ENCODE measurements at regions not wholly inside any gene's neighbourhood (a gene's known extent, or its start where the extent isn't known, plus 50 kb on each side); places are given as distances from the start of the nearest gene placed in this dataset.
"Not testable (repeated sequence)": the region's sequence is repeated elsewhere in the genome, so short reads cannot be mapped to it uniquely, and the experiment has no call there.

DNA sequence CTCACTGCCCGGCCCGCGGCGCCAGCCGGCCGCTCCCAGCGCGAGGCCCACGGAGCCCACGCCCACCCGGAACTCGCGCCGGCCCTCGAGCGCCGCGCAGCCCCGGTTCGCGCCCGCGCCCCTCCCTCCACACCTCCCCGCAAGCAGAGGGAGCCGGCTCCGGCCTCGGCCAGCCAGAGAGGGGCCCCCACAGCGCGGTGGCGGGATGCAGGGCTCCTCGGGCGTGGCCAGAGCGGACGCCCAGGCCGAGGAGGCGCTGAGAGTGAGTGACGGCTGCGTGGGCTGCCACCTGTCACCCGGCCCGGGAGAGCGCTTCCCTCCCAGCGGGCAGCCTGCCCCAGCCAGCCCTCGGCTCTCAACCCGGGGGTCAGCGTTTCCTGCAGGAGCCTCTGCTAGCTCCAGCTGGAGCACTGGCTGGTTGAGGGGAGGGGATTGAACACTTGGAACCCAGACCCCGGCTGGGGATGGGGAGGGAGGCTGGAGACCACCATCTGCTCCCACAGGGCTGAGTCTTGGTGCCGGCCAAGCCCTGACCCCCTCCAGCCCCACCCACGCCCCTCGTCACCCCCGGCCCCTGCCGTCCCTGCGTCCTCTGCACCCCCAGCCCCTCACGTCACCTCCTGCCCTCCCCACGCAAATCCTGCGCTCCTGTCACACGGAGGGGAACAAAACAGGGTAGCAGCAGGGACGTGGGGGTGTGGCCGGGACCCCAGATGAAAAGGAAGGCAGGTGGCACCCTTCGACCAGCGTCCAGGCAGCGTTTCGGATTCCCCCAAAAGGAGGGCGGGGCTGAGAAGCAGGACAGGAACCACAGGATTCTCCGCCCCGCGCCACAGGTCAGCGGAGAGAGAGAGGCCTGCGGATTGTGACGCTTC, 157.0 kb downstream of the BRD1 start:
- Mint-ChIP-seq H3K27me3 (peaks cover 13% of the 10 kb centered on the region), H3K27ac (peak overlapping the region; percentile 74)
- 1% methylated on average over 57 of the region's 69 CpGs for WGBS (ENCODE audit: insufficient coverage)

DNA sequence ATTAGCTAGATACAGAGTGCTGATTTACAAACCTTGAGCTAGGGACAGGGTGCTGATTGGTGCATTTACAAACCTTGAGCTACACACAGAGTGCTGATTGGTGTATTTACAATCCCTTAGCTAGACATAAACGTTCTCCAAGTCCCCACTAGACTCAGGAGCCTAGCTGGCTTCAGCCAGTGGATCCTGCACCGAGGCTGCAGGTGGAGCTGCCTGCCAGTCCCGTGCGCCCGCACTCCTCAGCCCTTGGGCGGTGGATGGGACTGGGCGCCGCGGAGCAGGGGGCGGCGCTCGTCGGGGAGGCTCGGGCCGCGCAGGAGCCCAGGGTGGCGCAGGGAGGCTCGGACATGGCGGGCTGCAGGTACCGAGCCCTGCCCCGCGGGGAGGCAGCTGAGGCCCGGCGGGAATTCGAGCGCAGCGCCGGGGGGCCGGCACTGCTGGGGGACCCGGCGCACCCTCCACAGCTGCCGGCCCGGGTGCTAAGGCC, 157.7 kb downstream of the BRD1 start:
- CTCF ChIA-PET: interaction anchor here (1.7 kb wide), 1 partner anchor 12 kb away, joined by 4 read pairs; no protein-coding TSS in a partner anchor
- intact Hi-C loops (cut with micrococcal nuclease): loop anchor here (1.0 kb wide), 1 partner anchor 13 kb away; no protein-coding TSS in a partner anchor
- WGBS (ENCODE audit: insufficient coverage): 1% methylated on average over 33 of the region's 33 CpGs

More for the DNA sequence above, 157.0 kb downstream of the BRD1 start:
- H3K4me1 ChIP-seq (ENCODE audit: control insufficient read depth in 2 of 2, insufficient read depth in 2 of 2, low read length in 2 of 2): peaks cover 21 to 32% of the 10 kb centered on the region in 2 donors
- no peaks in the 10 kb centered on the region for H4K20me1 ChIP-seq (ENCODE audit: control insufficient read depth, insufficient read depth, low read length, poor library complexity, severe bottlenecking)
- ChIA-PET CTCF (no interaction called here), POLR2A (interaction anchor here (0.9 kb wide), 1 partner anchor 14 kb away, joined by 3 read pairs; no protein-coding TSS in a partner anchor)
- peaks cover 0 to 22% (median 11%) of the 10 kb centered on the region in 4 experiments for H3K27me3 ChIP-seq (replicated peaks in 1 of 4; ENCODE audit: control extremely low read depth in 1 of 4, control insufficient read depth in 3 of 4, insufficient read depth in 4 of 4, low read length in 3 of 4)
- intact Hi-C loops (cut with micrococcal nuclease): loop anchor here (1.0 kb wide), 1 partner anchor 13 kb away; no protein-coding TSS in a partner anchor
- no peak overlapping the region for H3K27ac ChIP-seq (ENCODE audit: low read length in 2 of 2)
- ATAC-seq (ENCODE audit: low read depth) (peak; percentile 67), DNase-seq (peak; percentile 52)
- Mint-ChIP-seq H3K4me1 (peaks cover 29% of the 10 kb centered on the region), H3K9me3 (ENCODE audit: insufficient read depth) (no peaks in the 10 kb centered on the region), H3K4me3 (peak overlapping the region; percentile 91)
- TF ChIP-seq CTCF (IDR thresholded peaks at IDR 0.05): no peak
- no peak for TF ChIP-seq EZH2 (IDR thresholded peaks at IDR 0.05; ENCODE audit: borderline replicate concordance, insufficient read depth, low read depth, low read length, poor library complexity, severe bottlenecking)
- no peaks in the 10 kb centered on the region for H3K79me2 ChIP-seq (ENCODE audit: control insufficient read depth, insufficient read depth, low read length)
- peaks cover 0 to 20% (median 2%) of the 10 kb centered on the region in 3 donors for H3K9me3 ChIP-seq (ENCODE audit: control extremely low read depth in 1 of 3, control insufficient read depth in 2 of 3, insufficient read depth in 1 of 3, low read length in 2 of 3)
- H3K4me3 ChIP-seq (ENCODE audit: control extremely low read depth in 1 of 5, extremely low read depth in 1 of 5, insufficient read depth in 1 of 5, low read depth in 2 of 5, low read length in 4 of 5): peak overlapping the region in 4 of 5 experiments; percentile 35 to 66 (median 58)
- no peaks in the 10 kb centered on the region for H3K36me3 ChIP-seq (replicated peaks in 1 of 2; ENCODE audit: control extremely low read depth in 1 of 2, control insufficient read depth in 1 of 2, extremely low read depth in 1 of 2, insufficient read depth in 2 of 2, low read length in 1 of 2)
- H2AFZ ChIP-seq (ENCODE audit: insufficient read depth, low read depth, low read length, poor library complexity, severe bottlenecking): peak overlapping the region; percentile 79
- peak overlapping the region; percentile 70 for H3K9ac ChIP-seq (ENCODE audit: low read length)
- H3K4me2 ChIP-seq (replicated peaks; ENCODE audit: low read depth, low read length, poor library complexity, severe bottlenecking): peak overlapping the region; percentile 93

GRCh38 chr22:49669427-49669968, 158.2 kb downstream of the BRD1 start:
- H3K27ac Mint-ChIP-seq; H3K9ac ChIP-seq (ENCODE audit: low read length); H3K27ac ChIP-seq (ENCODE audit: low read length in 2 of 2); H3K4me2 ChIP-seq (replicated peaks; ENCODE audit: low read depth, low read length, poor library complexity, severe bottlenecking); intact Hi-C loops (cut with micrococcal nuclease); H3K36me3 ChIP-seq (replicated peaks in 1 of 2; ENCODE audit: control extremely low read depth in 1 of 2, control insufficient read depth in 1 of 2, extremely low read depth in 1 of 2, insufficient read depth in 2 of 2, low read length in 1 of 2); DNase-seq; H4K20me1 ChIP-seq (ENCODE audit: control insufficient read depth, insufficient read depth, low read length, poor library complexity, severe bottlenecking); H3K79me2 ChIP-seq (ENCODE audit: control insufficient read depth, insufficient read depth, low read length); H3K9me3 Mint-ChIP-seq (ENCODE audit: insufficient read depth): not testable (repeated sequence)
- H3K9me3 ChIP-seq (ENCODE audit: control extremely low read depth in 1 of 3, control insufficient read depth in 2 of 3, insufficient read depth in 1 of 3, low read length in 2 of 3): peaks cover 0 to 20% (median 2%) of the 10 kb centered on the region in 3 donors
- H3K27me3 ChIP-seq (replicated peaks in 1 of 4; ENCODE audit: control extremely low read depth in 1 of 4, control insufficient read depth in 3 of 4, insufficient read depth in 4 of 4, low read length in 3 of 4): peaks cover 0 to 22% (median 11%) of the 10 kb centered on the region in 4 experiments
- POLR2A ChIA-PET: interaction anchor here (0.6 to 0.9 kb wide), 2 partner anchors 13 to 163 kb away, joined by 3 to 4 read pairs; no protein-coding TSS in a partner anchor
- H3K4me3 ChIP-seq (ENCODE audit: control extremely low read depth in 1 of 5, extremely low read depth in 1 of 5, insufficient read depth in 1 of 5, low read depth in 2 of 5, low read length in 4 of 5): peak overlapping the region in 1 of 5 experiments; percentile 56
- peaks cover 29% of the 10 kb centered on the region for H3K4me1 Mint-ChIP-seq
- peak overlapping the region; percentile 79 for H2AFZ ChIP-seq (ENCODE audit: insufficient read depth, low read depth, low read length, poor library complexity, severe bottlenecking)
- peak; percentile 46 for ATAC-seq (ENCODE audit: low read depth)
- H3K27me3 Mint-ChIP-seq: peaks cover 13% of the 10 kb centered on the region
- peaks cover 21 to 32% of the 10 kb centered on the region in 2 donors for H3K4me1 ChIP-seq (ENCODE audit: control insufficient read depth in 2 of 2, insufficient read depth in 2 of 2, low read length in 2 of 2)
- CTCF ChIA-PET: interaction anchor here (1.7 kb wide), 1 partner anchor 12 kb away, joined by 4 read pairs; no protein-coding TSS in a partner anchor
- WGBS (ENCODE audit: insufficient coverage): no CpG with 5 or more reads among the region's 1 CpG
- H3K4me3 Mint-ChIP-seq: peak overlapping the region; percentile 85

More for the DNA sequence above, 157.7 kb downstream of the BRD1 start:
- Histone ChIP-seq H3K4me3 (ENCODE audit: control extremely low read depth in 1 of 5, extremely low read depth in 1 of 5, insufficient read depth in 1 of 5, low read depth in 2 of 5, low read length in 4 of 5) (peak overlapping the region in 3 of 5 experiments; percentile 56 to 66 (median 59)), H3K4me1 (ENCODE audit: control insufficient read depth in 2 of 2, insufficient read depth in 2 of 2, low read length in 2 of 2) (peaks cover 21 to 32% of the 10 kb centered on the region in 2 donors), H3K27me3 (replicated peaks in 1 of 4; ENCODE audit: control extremely low read depth in 1 of 4, control insufficient read depth in 3 of 4, insufficient read depth in 4 of 4, low read length in 3 of 4) (peaks cover 0 to 22% (median 11%) of the 10 kb centered on the region in 4 experiments), H2AFZ (ENCODE audit: insufficient read depth, low read depth, low read length, poor library complexity, severe bottlenecking) (peak overlapping the region; percentile 79), H3K9ac (ENCODE audit: low read length) (peak overlapping the region; percentile 70), H3K4me2 (replicated peaks; ENCODE audit: low read depth, low read length, poor library complexity, severe bottlenecking) (peak overlapping the region; percentile 93), H3K9me3 (ENCODE audit: control extremely low read depth in 1 of 3, control insufficient read depth in 2 of 3, insufficient read depth in 1 of 3, low read length in 2 of 3) (peaks cover 0 to 20% (median 2%) of the 10 kb centered on the region in 3 donors)
- Mint-ChIP-seq H3K4me3 (peak overlapping the region; percentile 85), H3K27me3 (peaks cover 13% of the 10 kb centered on the region), H3K27ac (peak overlapping the region; percentile 63), H3K4me1 (peaks cover 29% of the 10 kb centered on the region)
- not testable (repeated sequence) for H3K27ac ChIP-seq (ENCODE audit: low read length in 2 of 2); H4K20me1 ChIP-seq (ENCODE audit: control insufficient read depth, insufficient read depth, low read length, poor library complexity, severe bottlenecking); H3K9me3 Mint-ChIP-seq (ENCODE audit: insufficient read depth); H3K36me3 ChIP-seq (replicated peaks in 1 of 2; ENCODE audit: control extremely low read depth in 1 of 2, control insufficient read depth in 1 of 2, extremely low read depth in 1 of 2, insufficient read depth in 2 of 2, low read length in 1 of 2); H3K79me2 ChIP-seq (ENCODE audit: control insufficient read depth, insufficient read depth, low read length)
- DNase-seq (peak; percentile 51), ATAC-seq (ENCODE audit: low read depth) (peak; percentile 48)
- POLR2A ChIA-PET: interaction anchor here (0.6 to 0.9 kb wide), 2 partner anchors 13 to 162 kb away, joined by 3 to 4 read pairs; no protein-coding TSS in a partner anchor
